ENCODE measurements at regions not wholly inside any gene's neighbourhood (a gene's known extent, or its start where the extent isn't known, plus 50 kb on each side); places are given as distances from the start of the nearest gene placed in this dataset.

- TF ChIP-seq CTCF (IDR thresholded peaks at IDR 0.05), result no peak
- TF ChIP-seq POLR2A (IDR thresholded peaks at IDR 0.05), result no peak
These were observed 62.2 kb upstream of the WDR26 start for GRCh38 chr1:224496826-224497225.
